SKM-1 treated with dmso at 0.1 percent for 144 hours (cell line): ENCODE measurements at regions not wholly inside any gene's neighbourhood (a gene's known extent, or its start where the extent isn't known, plus 50 kb on each side); places are given as distances from the start of the nearest gene placed in this dataset.

Experiments used
- DNase-seq: peaks from one replicate; lab custom pipeline; 2025; ENCODE audit not compliant: unreplicated experiment; lab: John Stamatoyannopoulos, UW

GRCh38 chr1:94708299-94708685 is 111.9 kb upstream of the SLC44A3 start:
- DNase-seq, result no peak

- DNase-seq, result no peak
These were observed 112.5 kb upstream of the SLC44A3 start for GRCh38 chr1:94707321-94708298.

- no peak for DNase-seq
These were observed 117.7 kb upstream of the SLC44A3 start for GRCh38 chr1:94702442-94702815.

- no peak for DNase-seq
These were observed 118.2 kb upstream of the SLC44A3 start for GRCh38 chr1:94701796-94702441.

- no peak for DNase-seq
These were observed 121.2 kb upstream of the SLC44A3 start for GRCh38 chr1:94698759-94699502.

GRCh38 chr1:94698356-94698755 is 121.8 kb upstream of the SLC44A3 start:
- no peak for DNase-seq

- no peak for DNase-seq
These were observed 122.3 kb upstream of the SLC44A3 start for GRCh38 chr1:94697839-94698238.

- no peak for DNase-seq
These were observed 125.8 kb upstream of the SLC44A3 start for GRCh38 chr1:94694226-94694915.

GRCh38 chr1:94693435-94693834 is 126.7 kb upstream of the SLC44A3 start:
- no peak for DNase-seq

- no peak for DNase-seq
These were observed 127.1 kb upstream of the SLC44A3 start for GRCh38 chr1:94693029-94693428.

GRCh38 chr1:94688646-94689045 is 131.5 kb upstream of the SLC44A3 start:
- DNase-seq, result no peak

- no peak for DNase-seq
These were observed 133.3 kb upstream of the SLC44A3 start for GRCh38 chr1:94686882-94687281.

- no peak for DNase-seq
These were observed 135.4 kb upstream of the SLC44A3 start for GRCh38 chr1:94684690-94685250.

- no peak for DNase-seq
These were observed 136.3 kb upstream of the SLC44A3 start for GRCh38 chr1:94683886-94684285.

- no peak for DNase-seq
These were observed 138.4 kb upstream of the F3 start for GRCh38 chr1:94680039-94680377.

- no peak for DNase-seq
These were observed 137.9 kb upstream of the F3 start for GRCh38 chr1:94679332-94680038.

GRCh38 chr1:94678202-94678848 is 136.8 kb upstream of the F3 start:
- no peak for DNase-seq

GRCh38 chr1:94677714-94678113 is 136.2 kb upstream of the F3 start:
- no peak for DNase-seq

- DNase-seq, result no peak
These were observed 135.5 kb upstream of the F3 start for GRCh38 chr1:94677087-94677486.

GRCh38 chr1:94676686-94677085 is 135.1 kb upstream of the F3 start:
- no peak for DNase-seq
